Ovary (tissue), 3 donors: ENCODE measurements at regions not wholly inside any gene's neighbourhood (a gene's known extent, or its start where the extent isn't known, plus 50 kb on each side); places are given as distances from the start of the nearest gene placed in this dataset.

ENCODE experiments used
- POLR2A ChIP-seq: fragments of 450-650 bp; IDR thresholded peaks from one replicate; pipeline ENCODE4 v1.6.1; 2017; ENCODE audit warnings: antibody characterized with exemption, mild to moderate bottlenecking, moderate library complexity
- TF ChIP-seq, protein P1 (sequence below), 3 donors: fragments of 450-650 bp in 2 of 3; fragments of 200-600 bp in 1 of 3; IDR thresholded peaks; one replicate each; pipeline versions ENCODE4 v1.5.1 to v1.8.0; 2016 to 2022; ENCODE audit warnings: antibody characterized with exemption in 3 of 3, mild to moderate bottlenecking in 1 of 3
- donor health status: DM: no; HTN: no; CAD: no.

DNA sequence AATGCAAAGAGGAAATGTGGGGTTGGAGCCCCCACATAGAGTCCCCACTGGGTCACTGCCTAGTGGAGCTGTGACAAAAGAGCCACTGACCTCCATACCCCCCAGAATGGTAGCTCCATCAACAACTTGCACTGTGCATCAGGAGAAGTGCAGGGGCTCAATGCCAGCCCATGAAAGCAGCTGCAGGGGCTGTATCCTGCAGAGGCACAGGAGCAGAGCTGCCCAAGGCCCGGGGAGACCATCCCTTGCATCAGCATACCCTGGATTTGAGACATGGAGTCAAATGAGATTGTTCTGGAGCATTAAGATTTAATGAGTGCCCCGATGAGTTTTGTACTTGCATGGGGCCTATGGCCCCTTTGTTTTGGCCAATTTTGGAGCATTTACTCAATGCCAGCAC lies 1023.6 kb downstream of the VRK1 start:
- TF ChIP-seq, protein P1, sequence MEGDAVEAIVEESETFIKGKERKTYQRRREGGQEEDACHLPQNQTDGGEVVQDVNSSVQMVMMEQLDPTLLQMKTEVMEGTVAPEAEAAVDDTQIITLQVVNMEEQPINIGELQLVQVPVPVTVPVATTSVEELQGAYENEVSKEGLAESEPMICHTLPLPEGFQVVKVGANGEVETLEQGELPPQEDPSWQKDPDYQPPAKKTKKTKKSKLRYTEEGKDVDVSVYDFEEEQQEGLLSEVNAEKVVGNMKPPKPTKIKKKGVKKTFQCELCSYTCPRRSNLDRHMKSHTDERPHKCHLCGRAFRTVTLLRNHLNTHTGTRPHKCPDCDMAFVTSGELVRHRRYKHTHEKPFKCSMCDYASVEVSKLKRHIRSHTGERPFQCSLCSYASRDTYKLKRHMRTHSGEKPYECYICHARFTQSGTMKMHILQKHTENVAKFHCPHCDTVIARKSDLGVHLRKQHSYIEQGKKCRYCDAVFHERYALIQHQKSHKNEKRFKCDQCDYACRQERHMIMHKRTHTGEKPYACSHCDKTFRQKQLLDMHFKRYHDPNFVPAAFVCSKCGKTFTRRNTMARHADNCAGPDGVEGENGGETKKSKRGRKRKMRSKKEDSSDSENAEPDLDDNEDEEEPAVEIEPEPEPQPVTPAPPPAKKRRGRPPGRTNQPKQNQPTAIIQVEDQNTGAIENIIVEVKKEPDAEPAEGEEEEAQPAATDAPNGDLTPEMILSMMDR (IDR thresholded peaks at IDR 0.05) = no peak
- no peak for TF ChIP-seq POLR2A
